ENCODE measurements at regions not wholly inside any gene's neighbourhood (a gene's known extent, or its start where the extent isn't known, plus 50 kb on each side); places are given as distances from the start of the nearest gene placed in this dataset.

DNA sequence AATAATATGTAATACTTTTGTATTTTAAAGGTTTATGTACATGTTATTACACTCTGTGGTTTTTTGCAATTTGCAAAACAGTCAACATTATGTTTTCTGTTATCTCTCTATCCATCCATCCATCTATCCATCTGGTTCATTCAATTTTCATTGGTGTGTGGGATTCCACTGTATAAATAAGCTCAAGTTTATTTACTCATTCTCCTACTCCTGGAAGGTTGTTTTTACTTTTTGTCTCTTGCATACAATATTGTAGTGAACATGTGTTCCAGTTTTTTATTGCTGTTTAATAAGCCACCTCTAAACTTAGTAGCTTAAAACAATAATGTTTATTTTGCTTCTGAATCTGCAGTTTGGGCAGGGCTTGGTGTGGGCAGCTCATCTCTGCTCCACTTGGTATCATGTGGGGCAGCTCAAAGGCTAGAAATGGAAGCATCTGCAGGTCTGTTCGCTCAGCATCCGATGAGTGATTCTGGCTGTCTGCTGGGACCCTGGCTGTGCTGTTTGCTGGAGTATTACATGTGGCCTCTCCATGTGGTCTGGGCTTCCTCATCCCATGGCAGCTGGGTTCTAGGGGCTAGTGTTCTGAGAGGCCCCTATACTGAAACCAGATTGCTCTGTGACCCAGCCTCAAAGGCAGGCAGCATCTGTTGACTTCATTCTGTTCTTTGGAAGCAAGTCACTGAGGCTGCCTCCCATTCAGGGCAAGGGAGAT is 98.8 kb downstream of the SLC25A47 start:
- Histone ChIP-seq H3K36me3 (ENCODE audit: control insufficient read depth, insufficient read depth, low read length) (no peaks in the 10 kb centered on the region), H4K20me1 (replicated peaks; ENCODE audit: control insufficient read depth, insufficient read depth, low read length) (peaks cover 8% of the 10 kb centered on the region; the same call in 1 of the 2 replicates), H3K79me2 (ENCODE audit: control insufficient read depth, insufficient read depth, low read length) (peaks cover 4% of the 10 kb centered on the region; the same call in 2 of the 3 replicates), H3K9me1 (ENCODE audit: control insufficient read depth, insufficient read depth, low read length) (peaks cover 6% of the 10 kb centered on the region), H3K27ac (ENCODE audit: extremely low read depth, low read depth, low read length) (no peak overlapping the region), H2AFZ (ENCODE audit: low read depth, low read length) (no peak overlapping the region), H3K4me2 (ENCODE audit: insufficient read depth, low read length) (no peak overlapping the region), H3K27me3 (ENCODE audit: control insufficient read depth in 2 of 2, insufficient read depth in 2 of 2, low read length in 2 of 2) (no peaks in the 10 kb centered on the region), H3K9ac (ENCODE audit: insufficient read depth in 1 of 2, low read depth in 2 of 2, low read length in 2 of 2) (no peak overlapping the region), H3K9me3 (replicated peaks; ENCODE audit: control insufficient read depth, insufficient read depth, low read depth, low read length) (no peaks in the 10 kb centered on the region), H3K4me3 (no peak overlapping the region), H3K4me1 (replicated peaks in 1 of 2; ENCODE audit: control insufficient read depth in 2 of 2, insufficient read depth in 2 of 2, low read length in 2 of 2) (peaks cover 22 to 41% of the 10 kb centered on the region in 2 experiments)
- TF ChIP-seq MEIS2 (IDR thresholded peaks at IDR 0.05; ENCODE audit: partially characterized antibody) = no peak
- TF ChIP-seq, protein P1, sequence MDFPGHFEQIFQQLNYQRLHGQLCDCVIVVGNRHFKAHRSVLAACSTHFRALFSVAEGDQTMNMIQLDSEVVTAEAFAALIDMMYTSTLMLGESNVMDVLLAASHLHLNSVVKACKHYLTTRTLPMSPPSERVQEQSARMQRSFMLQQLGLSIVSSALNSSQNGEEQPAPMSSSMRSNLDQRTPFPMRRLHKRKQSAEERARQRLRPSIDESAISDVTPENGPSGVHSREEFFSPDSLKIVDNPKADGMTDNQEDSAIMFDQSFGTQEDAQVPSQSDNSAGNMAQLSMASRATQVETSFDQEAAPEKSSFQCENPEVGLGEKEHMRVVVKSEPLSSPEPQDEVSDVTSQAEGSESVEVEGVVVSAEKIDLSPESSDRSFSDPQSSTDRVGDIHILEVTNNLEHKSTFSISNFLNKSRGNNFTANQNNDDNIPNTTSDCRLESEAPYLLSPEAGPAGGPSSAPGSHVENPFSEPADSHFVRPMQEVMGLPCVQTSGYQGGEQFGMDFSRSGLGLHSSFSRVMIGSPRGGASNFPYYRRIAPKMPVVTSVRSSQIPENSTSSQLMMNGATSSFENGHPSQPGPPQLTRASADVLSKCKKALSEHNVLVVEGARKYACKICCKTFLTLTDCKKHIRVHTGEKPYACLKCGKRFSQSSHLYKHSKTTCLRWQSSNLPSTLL (IDR thresholded peaks at IDR 0.05) = no peak
- no peak for TF ChIP-seq DMBX1 (CRISPR knock-in tag; IDR thresholded peaks at IDR 0.05; ENCODE audit: borderline replicate concordance)
- no peak for TF ChIP-seq KDM4B (IDR thresholded peaks at IDR 0.05; ENCODE audit: borderline replicate concordance in 2 of 2, low read depth in 1 of 2)
- no peak for TF ChIP-seq ZNF3 (CRISPR knock-in tag; IDR thresholded peaks at IDR 0.05)
- TF ChIP-seq JUND (IDR thresholded peaks at IDR 0.05; ENCODE audit: borderline replicate concordance, low read depth, low read length) = no peak
- no peak for TF ChIP-seq JUND (tag; IDR thresholded peaks at IDR 0.05; ENCODE audit: borderline replicate concordance, low read depth, low read length)
- no peak for TF ChIP-seq HNRNPK (IDR thresholded peaks at IDR 0.05; ENCODE audit: low read depth, low read length, poor library complexity, severe bottlenecking)
- no peak for TF ChIP-seq ERF (CRISPR knock-in tag; IDR thresholded peaks at IDR 0.05)
- TF ChIP-seq EHMT2 (IDR thresholded peaks at IDR 0.05) = no peak
- in situ Hi-C loops (cut with MboI) = no loop called here
- CTCF ChIA-PET (ENCODE audit: low intra/inter-chr PET ratio) = interaction anchor here (0.6 kb wide), 1 partner anchor 363 kb away, joined by 3 read pairs; no protein-coding TSS in a partner anchor
- FAIRE-seq (no peak), ATAC-seq (no peak), DNase-seq (ENCODE audit: extremely low read depth in 1 of 4, low spot score in 3 of 4) (no peak)
- 46% methylated on average over 2 of the region's 2 CpGs for WGBS (ENCODE audit: insufficient coverage, low coverage, missing lambda C conversion rate)
- intact Hi-C loops (cut with micrococcal nuclease) = loop anchor here (5.0 kb wide), 1 partner anchor 35 kb away; no protein-coding TSS in a partner anchor
- POLR2A ChIA-PET = interaction anchor here (0.5 to 2.4 kb wide), 4 partner anchors 12 to 199 kb away, joined by 4 to 9 read pairs (median 6); no protein-coding TSS in a partner anchor
- no TSS peak for BruUV-seq (replicated peaks)
